Neural progenitor cell (in vitro differentiated cells): ENCODE measurements at regions not wholly inside any gene's neighbourhood (a gene's known extent, or its start where the extent isn't known, plus 50 kb on each side); places are given as distances from the start of the nearest gene placed in this dataset.
"Not testable (repeated sequence)": the region's sequence is repeated elsewhere in the genome, so short reads cannot be mapped to it uniquely, and the experiment has no call there.

Experiments used
- DNase-seq: peaks from one replicate; pipeline ENCODE4 v3.0.0-alpha.2; 2016; ENCODE audit warnings: low spot score
- H2AFZ ChIP-seq: fragments of 200-600 bp; sonication (generic); replicated peaks from 2 replicates; pipeline ENCODE4 v1.6.1; 2016; ENCODE audit warnings: antibody characterized with exemption
- H3F3A ChIP-seq: fragments of 200-600 bp; sonication (generic); 2 replicates; pipeline ENCODE4 v1.6.1; 2016; ENCODE audit warnings: antibody characterized with exemption, low read depth
- H3K27ac ChIP-seq: fragments of 200-600 bp; sonication (generic); 2 replicates; pipeline ENCODE4 v1.5.1; 2016; ENCODE audit warnings: mild to moderate bottlenecking
- H3K27me3 ChIP-seq: fragments of 200-600 bp; sonication (generic); 2 replicates; pipeline ENCODE4 v1.6.1; 2016; ENCODE audit warnings: mild to moderate bottlenecking, moderate library complexity
- H3K36me3 ChIP-seq: fragments of 200-600 bp; sonication (generic); 2 replicates; pipeline ENCODE4 v1.5.1; 2016
- H3K4me1 ChIP-seq: fragments of 200-600 bp; sonication (generic); 2 replicates; pipeline ENCODE4 v1.6.1; 2016; ENCODE audit warnings: mixed run types
- H3K4me2 ChIP-seq: fragments of 200-600 bp; sonication (generic); 2 replicates; pipeline ENCODE4 v1.6.1; 2016
- H3K4me3 ChIP-seq: fragments of 200-600 bp; sonication (generic); 2 replicates; pipeline ENCODE4 v1.5.1; 2016
- H3K79me2 ChIP-seq: fragments of 200-600 bp; sonication (generic); 2 replicates; pipeline ENCODE4 v1.6.1; 2016; ENCODE audit warnings: low read depth
- H3K9ac ChIP-seq: fragments of 200-600 bp; sonication (generic); 2 replicates; pipeline ENCODE4 v1.6.1; 2016
- H3K9me3 ChIP-seq: fragments of 200-600 bp; sonication (generic); 2 replicates; pipeline ENCODE4 v1.5.1; 2016; ENCODE audit warnings: low read depth
- H4K20me1 ChIP-seq: fragments of 200-600 bp; sonication (generic); 2 replicates; pipeline ENCODE4 v1.6.1; 2016; ENCODE audit warnings: low read depth
- H3K27ac Mint-ChIP-seq: 3 replicates; pipeline ENCODE4 v1.8.0; 2021; ENCODE audit warnings: mixed read lengths
- H3K27me3 Mint-ChIP-seq: 2 replicates; pipeline ENCODE4 v1.8.0; 2022; ENCODE audit warnings: low read depth, mild to moderate bottlenecking, inconsistent platforms, moderate library complexity, mixed read lengths; ENCODE audit not compliant: insufficient read depth
- H3K36me3 Mint-ChIP-seq: 3 replicates; pipeline ENCODE4 v1.8.0; 2021; ENCODE audit warnings: mixed read lengths
- H3K4me1 Mint-ChIP-seq: 3 replicates; pipeline ENCODE4 v1.8.0; 2021; ENCODE audit warnings: mixed read lengths
- H3K4me3 Mint-ChIP-seq: 3 replicates; pipeline ENCODE4 v1.8.0; 2021; ENCODE audit warnings: mild to moderate bottlenecking, moderate library complexity, mixed read lengths
- H3K9me3 Mint-ChIP-seq: 3 replicates; pipeline ENCODE4 v1.8.0; 2020; ENCODE audit warnings: mixed read lengths
- CTCF ChIP-seq: fragments of 200-600 bp; sonication (generic); IDR thresholded peaks from 2 replicates; pipeline ENCODE4 v1.5.1; 2017; ENCODE audit warnings: antibody characterized with exemption, mild to moderate bottlenecking
- EZH2 ChIP-seq: fragments of 200-600 bp; sonication (generic); IDR thresholded peaks from 2 replicates; pipeline ENCODE4 v1.6.1; 2017; ENCODE audit warnings: antibody characterized with exemption, mild to moderate bottlenecking, moderate library complexity
- EZH2phosphoT487 ChIP-seq: fragments of 200-600 bp; sonication (generic); IDR thresholded peaks from 2 replicates; pipeline ENCODE4 v1.6.1; 2017; ENCODE audit warnings: antibody characterized with exemption

- H3K36me3 ChIP-seq: no peaks in the 10 kb centered on the region
- no peak overlapping the region for H3K4me3 ChIP-seq
- Mint-ChIP-seq H3K9me3 (no peaks in the 10 kb centered on the region), H3K27ac (no peak overlapping the region), H3K4me3 (no peak overlapping the region), H3K27me3 (no peaks in the 10 kb centered on the region), H3K36me3 (no peaks in the 10 kb centered on the region), H3K4me1 (peaks cover 3% of the 10 kb centered on the region)
- no peak overlapping the region for H2AFZ ChIP-seq
- H3K9ac ChIP-seq: no peak overlapping the region
- no peaks in the 10 kb centered on the region for H3F3A ChIP-seq
- no peak for TF ChIP-seq CTCF
- no peak for TF ChIP-seq EZH2
- TF ChIP-seq EZH2phosphoT487: no peak
- no peaks in the 10 kb centered on the region for H4K20me1 ChIP-seq
- H3K27me3 ChIP-seq: no peaks in the 10 kb centered on the region
- no peaks in the 10 kb centered on the region for H3K4me1 ChIP-seq
- H3K27ac ChIP-seq: no peak overlapping the region
- H3K4me2 ChIP-seq: no peak overlapping the region
- H3K9me3 ChIP-seq: no peaks in the 10 kb centered on the region
- DNase-seq: no peak
- no peaks in the 10 kb centered on the region for H3K79me2 ChIP-seq
Observed at GRCh38 chr9:17881371-17881770, 302.5 kb downstream of the SH3GL2 start.

GRCh38 chr9:17882688-17883594, 304.1 kb downstream of the SH3GL2 start:
- TF ChIP-seq EZH2: no peak
- no peak for TF ChIP-seq EZH2phosphoT487
- no peak for TF ChIP-seq CTCF
- no peak overlapping the region for H3K27ac Mint-ChIP-seq
- no peak overlapping the region for H3K4me3 Mint-ChIP-seq

GRCh38 chr9:17888066-17888465, 309.2 kb downstream of the SH3GL2 start:
- no peak overlapping the region for H3K4me3 ChIP-seq
- H3K9me3 Mint-ChIP-seq: no peaks in the 10 kb centered on the region
- no peaks in the 10 kb centered on the region for H3F3A ChIP-seq
- no peaks in the 10 kb centered on the region for H3K36me3 Mint-ChIP-seq
- H3K79me2 ChIP-seq: no peaks in the 10 kb centered on the region
- H3K4me1 ChIP-seq: no peaks in the 10 kb centered on the region
- no peak overlapping the region for H3K9ac ChIP-seq
- no peak overlapping the region for H2AFZ ChIP-seq
- no peaks in the 10 kb centered on the region for H3K27me3 ChIP-seq
- no peaks in the 10 kb centered on the region for H3K36me3 ChIP-seq
- DNase-seq: no peak
- no peaks in the 10 kb centered on the region for H3K9me3 ChIP-seq
- peaks cover 3% of the 10 kb centered on the region for H3K27me3 Mint-ChIP-seq
- H3K4me2 ChIP-seq: no peak overlapping the region
- TF ChIP-seq EZH2phosphoT487: no peak
- no peak for TF ChIP-seq EZH2
- TF ChIP-seq CTCF: no peak
- H3K4me1 Mint-ChIP-seq: no peaks in the 10 kb centered on the region
- no peak overlapping the region for H3K4me3 Mint-ChIP-seq
- H3K27ac ChIP-seq: no peak overlapping the region
- no peaks in the 10 kb centered on the region for H4K20me1 ChIP-seq
- no peak overlapping the region for H3K27ac Mint-ChIP-seq

More at GRCh38 chr9:17882688-17883594, 304.1 kb downstream of the SH3GL2 start:
- Histone ChIP-seq H3K27ac (no peak overlapping the region), H3K9me3 (no peaks in the 10 kb centered on the region), H3K27me3 (no peaks in the 10 kb centered on the region), H4K20me1 (no peaks in the 10 kb centered on the region), H3K36me3 (no peaks in the 10 kb centered on the region), H2AFZ (no peak overlapping the region), H3K4me2 (no peak overlapping the region), H3K4me1 (no peaks in the 10 kb centered on the region), H3K9ac (no peak overlapping the region), H3F3A (no peaks in the 10 kb centered on the region), H3K4me3 (no peak overlapping the region), H3K79me2 (no peaks in the 10 kb centered on the region)
- H3K9me3 Mint-ChIP-seq: no peaks in the 10 kb centered on the region
- no peaks in the 10 kb centered on the region for H3K36me3 Mint-ChIP-seq
- no peak for DNase-seq
- peaks cover 3% of the 10 kb centered on the region for H3K4me1 Mint-ChIP-seq
- no peaks in the 10 kb centered on the region for H3K27me3 Mint-ChIP-seq

- not testable (repeated sequence) for H3K4me3 Mint-ChIP-seq, H3K36me3 ChIP-seq, H3K4me1 ChIP-seq, H2AFZ ChIP-seq, H3K27ac Mint-ChIP-seq, H4K20me1 ChIP-seq, H3K4me1 Mint-ChIP-seq, H3K4me3 ChIP-seq, H3K79me2 ChIP-seq, H3K9me3 Mint-ChIP-seq, DNase-seq, H3K4me2 ChIP-seq, H3K9ac ChIP-seq, H3K27me3 Mint-ChIP-seq, H3F3A ChIP-seq, H3K36me3 Mint-ChIP-seq, H3K9me3 ChIP-seq, H3K27me3 ChIP-seq, H3K27ac ChIP-seq
Observed at GRCh38 chr9:17888964-17889363, 310.1 kb downstream of the SH3GL2 start.
